ENCODE measurements at regions not wholly inside any gene's neighbourhood (a gene's known extent, or its start where the extent isn't known, plus 50 kb on each side); places are given as distances from the start of the nearest gene placed in this dataset.

DNA sequence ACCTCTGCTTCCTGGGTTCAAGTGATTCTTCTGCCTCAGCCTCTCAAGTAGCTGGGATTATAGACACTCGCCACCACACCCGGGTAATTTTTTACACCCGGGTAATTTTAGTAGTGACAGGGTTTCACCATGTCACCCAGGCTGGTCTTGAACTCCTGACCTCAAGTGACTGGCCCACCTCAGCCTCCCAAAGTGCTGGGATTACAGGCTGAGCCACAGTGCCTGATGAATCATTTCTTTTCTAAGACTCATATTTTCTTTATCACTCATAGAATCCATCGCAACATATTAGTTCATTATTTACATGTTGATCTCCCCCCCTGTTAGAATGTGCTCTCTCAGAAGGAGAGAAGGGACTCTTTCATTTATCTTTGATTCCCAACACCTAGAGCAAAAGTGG is 109.5 kb upstream of the PTPRG start:
- H3K36me3 Mint-ChIP-seq (ENCODE audit: insufficient read depth, unreplicated experiment): peaks cover 6% of the 10 kb centered on the region
- DNase-seq (ENCODE audit: unreplicated experiment): peak; percentile 13
- peak overlapping the region; percentile 96 for H3K27ac Mint-ChIP-seq (ENCODE audit: low read depth, unreplicated experiment)
- CTCF ChIA-PET: interaction anchor here (0.6 to 0.8 kb wide), 2 partner anchors 23 to 1211 kb away, joined by 3 to 4 read pairs; no protein-coding TSS in a partner anchor
- no peaks in the 10 kb centered on the region for H3K27me3 Mint-ChIP-seq (ENCODE audit: insufficient read depth, unreplicated experiment)
- POLR2A ChIA-PET: interaction anchor here (1.6 kb wide), 1 partner anchor 109 kb away, joined by 6 read pairs; the partner anchor contains the start of gene PTPRG
- no peak overlapping the region for H3K4me3 Mint-ChIP-seq (ENCODE audit: unreplicated experiment)
- H3K4me1 Mint-ChIP-seq (ENCODE audit: insufficient read depth, unreplicated experiment): peaks cover 50% of the 10 kb centered on the region
- BruUV-seq (replicated peaks): no TSS peak
- peaks cover 5% of the 10 kb centered on the region for H3K9me3 Mint-ChIP-seq (ENCODE audit: unreplicated experiment)
- intact Hi-C loops (cut with micrococcal nuclease): loop anchor here (2.0 kb wide), 1 partner anchor 79 kb away; no protein-coding TSS in a partner anchor
- TF ChIP-seq, protein P1, sequence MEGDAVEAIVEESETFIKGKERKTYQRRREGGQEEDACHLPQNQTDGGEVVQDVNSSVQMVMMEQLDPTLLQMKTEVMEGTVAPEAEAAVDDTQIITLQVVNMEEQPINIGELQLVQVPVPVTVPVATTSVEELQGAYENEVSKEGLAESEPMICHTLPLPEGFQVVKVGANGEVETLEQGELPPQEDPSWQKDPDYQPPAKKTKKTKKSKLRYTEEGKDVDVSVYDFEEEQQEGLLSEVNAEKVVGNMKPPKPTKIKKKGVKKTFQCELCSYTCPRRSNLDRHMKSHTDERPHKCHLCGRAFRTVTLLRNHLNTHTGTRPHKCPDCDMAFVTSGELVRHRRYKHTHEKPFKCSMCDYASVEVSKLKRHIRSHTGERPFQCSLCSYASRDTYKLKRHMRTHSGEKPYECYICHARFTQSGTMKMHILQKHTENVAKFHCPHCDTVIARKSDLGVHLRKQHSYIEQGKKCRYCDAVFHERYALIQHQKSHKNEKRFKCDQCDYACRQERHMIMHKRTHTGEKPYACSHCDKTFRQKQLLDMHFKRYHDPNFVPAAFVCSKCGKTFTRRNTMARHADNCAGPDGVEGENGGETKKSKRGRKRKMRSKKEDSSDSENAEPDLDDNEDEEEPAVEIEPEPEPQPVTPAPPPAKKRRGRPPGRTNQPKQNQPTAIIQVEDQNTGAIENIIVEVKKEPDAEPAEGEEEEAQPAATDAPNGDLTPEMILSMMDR (IDR thresholded peaks at IDR 0.05; ENCODE audit: unreplicated experiment): no peak

DNA sequence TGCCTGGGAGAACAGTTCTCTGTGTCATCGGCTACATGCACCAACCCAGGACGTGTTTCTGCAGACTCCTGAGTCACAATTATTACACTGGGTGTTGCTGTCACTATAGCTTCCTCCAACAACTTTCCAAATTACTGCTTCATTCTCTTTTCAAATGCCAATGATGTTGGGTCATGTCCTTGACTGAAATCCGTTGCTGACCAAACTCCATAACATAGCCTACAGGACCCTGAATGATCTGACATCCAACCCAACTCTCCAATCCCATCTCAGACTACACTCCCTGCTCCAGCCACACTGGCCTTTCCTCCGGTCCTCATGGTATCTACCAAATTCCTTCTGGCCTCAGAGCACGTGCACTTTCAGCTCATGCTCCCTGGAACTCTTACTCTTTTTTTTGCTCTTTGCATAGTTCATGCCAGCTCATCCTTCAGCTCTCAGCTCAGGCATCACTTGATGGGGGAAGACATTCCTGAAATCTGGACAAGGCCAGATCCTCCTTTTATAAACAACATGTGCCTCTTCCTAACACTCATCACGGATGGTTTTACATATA is 108.8 kb upstream of the PTPRG start:
- no peaks in the 10 kb centered on the region for H3K27me3 Mint-ChIP-seq (ENCODE audit: insufficient read depth, unreplicated experiment)
- H3K9me3 Mint-ChIP-seq (ENCODE audit: unreplicated experiment): peaks cover 5% of the 10 kb centered on the region
- ChIA-PET POLR2A (interaction anchor here (0.6 to 1.6 kb wide), 4 partner anchors 10 to 109 kb away, joined by 3 to 6 read pairs (median 4); partner anchors contain the start of gene PTPRG), CTCF (interaction anchor here (0.6 to 0.8 kb wide), 3 partner anchors 82 to 1212 kb away, joined by 3 read pairs; no protein-coding TSS in a partner anchor)
- peak; percentile 27 for DNase-seq (ENCODE audit: unreplicated experiment)
- H3K27ac Mint-ChIP-seq (ENCODE audit: low read depth, unreplicated experiment): peak overlapping the region; percentile 96
- BruUV-seq (replicated peaks): no TSS peak
- TF ChIP-seq, protein P1 (IDR thresholded peaks at IDR 0.05; ENCODE audit: unreplicated experiment): no peak
- peaks cover 43% of the 10 kb centered on the region for H3K4me1 Mint-ChIP-seq (ENCODE audit: insufficient read depth, unreplicated experiment)
- intact Hi-C loops (cut with micrococcal nuclease): loop anchor here (2.0 kb wide), 1 partner anchor 78 kb away; no protein-coding TSS in a partner anchor
- no peak overlapping the region for H3K4me3 Mint-ChIP-seq (ENCODE audit: unreplicated experiment)
- peaks cover 6% of the 10 kb centered on the region for H3K36me3 Mint-ChIP-seq (ENCODE audit: insufficient read depth, unreplicated experiment)

DNA sequence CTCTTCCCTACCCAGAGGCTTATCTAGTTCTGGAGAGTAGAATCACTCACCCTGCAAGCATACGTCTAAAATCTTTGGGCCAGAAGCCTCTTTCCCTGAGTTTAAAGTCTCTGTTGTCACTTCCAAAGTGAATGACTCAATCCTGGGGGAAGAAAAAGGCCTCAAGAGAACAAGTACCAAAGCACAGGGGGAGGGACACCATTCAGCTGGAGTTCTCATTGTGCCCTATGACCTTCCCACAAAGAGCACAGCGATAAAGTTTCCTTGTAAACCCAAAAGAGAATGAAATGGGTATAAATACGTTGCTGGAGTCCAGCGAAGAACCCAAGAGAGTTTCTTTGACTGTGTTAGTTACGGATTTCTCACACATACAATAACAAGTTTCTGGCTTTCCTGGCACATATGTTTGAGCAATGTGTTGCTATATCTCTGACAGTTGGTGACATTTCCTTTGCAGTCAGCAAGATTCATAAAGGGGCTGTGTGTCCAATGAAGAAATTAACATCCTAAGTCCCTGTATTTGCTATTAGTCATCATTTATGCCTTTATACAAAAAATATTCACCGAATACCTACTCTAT is 107.3 kb upstream of the PTPRG start:
- DNase-seq (ENCODE audit: unreplicated experiment): no peak
- peaks cover 30% of the 10 kb centered on the region for H3K4me1 Mint-ChIP-seq (ENCODE audit: insufficient read depth, unreplicated experiment)
- CTCF ChIA-PET: no interaction called here
- TF ChIP-seq, protein P1 (IDR thresholded peaks at IDR 0.05; ENCODE audit: unreplicated experiment): no peak
- H3K27me3 Mint-ChIP-seq (ENCODE audit: insufficient read depth, unreplicated experiment): no peaks in the 10 kb centered on the region
- H3K9me3 Mint-ChIP-seq (ENCODE audit: unreplicated experiment): peaks cover 5% of the 10 kb centered on the region
- peak overlapping the region; percentile 60 for H3K27ac Mint-ChIP-seq (ENCODE audit: low read depth, unreplicated experiment)
- POLR2A ChIA-PET: interaction anchor here (1.4 kb wide), 1 partner anchor 14 kb away, joined by 5 read pairs; no protein-coding TSS in a partner anchor
- H3K4me3 Mint-ChIP-seq (ENCODE audit: unreplicated experiment): no peak overlapping the region
- intact Hi-C loops (cut with micrococcal nuclease): no loop called here
- no TSS peak for BruUV-seq (replicated peaks)
- peaks cover 6% of the 10 kb centered on the region for H3K36me3 Mint-ChIP-seq (ENCODE audit: insufficient read depth, unreplicated experiment)

DNA sequence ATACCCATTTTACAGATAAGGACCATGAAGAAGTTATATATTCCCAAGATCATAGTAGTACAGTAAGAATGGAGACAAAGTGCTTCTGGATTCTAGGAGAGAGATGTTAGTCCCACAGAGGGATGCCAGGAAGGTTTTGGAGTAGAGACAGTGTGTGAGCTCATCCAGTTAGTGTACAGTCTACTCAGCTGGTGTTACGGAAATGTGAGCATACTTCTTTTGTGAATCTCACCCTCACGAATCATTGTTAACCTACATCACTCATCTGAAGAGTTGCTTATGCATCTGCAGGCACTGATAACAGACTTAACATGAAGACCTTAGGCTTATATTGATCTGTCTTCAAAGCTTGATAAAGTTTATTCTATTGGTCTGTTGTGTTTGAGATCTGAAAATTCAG is 106.6 kb upstream of the PTPRG start:
- Mint-ChIP-seq H3K27me3 (ENCODE audit: insufficient read depth, unreplicated experiment) (no peaks in the 10 kb centered on the region), H3K36me3 (ENCODE audit: insufficient read depth, unreplicated experiment) (peaks cover 6% of the 10 kb centered on the region), H3K27ac (ENCODE audit: low read depth, unreplicated experiment) (no peak overlapping the region), H3K9me3 (ENCODE audit: unreplicated experiment) (no peaks in the 10 kb centered on the region), H3K4me3 (ENCODE audit: unreplicated experiment) (no peak overlapping the region), H3K4me1 (ENCODE audit: insufficient read depth, unreplicated experiment) (peaks cover 23% of the 10 kb centered on the region)
- no TSS peak for BruUV-seq (replicated peaks)
- CTCF ChIA-PET: no interaction called here
- no peak for DNase-seq (ENCODE audit: unreplicated experiment)
- intact Hi-C loops (cut with micrococcal nuclease): no loop called here
- POLR2A ChIA-PET: no interaction called here
- TF ChIP-seq, protein P1 (IDR thresholded peaks at IDR 0.05; ENCODE audit: unreplicated experiment): no peak

Measured in MCF 10A (cell line).